GM12878 (cell line): ENCODE measurements at regions not wholly inside any gene's neighbourhood (a gene's known extent, or its start where the extent isn't known, plus 50 kb on each side); places are given as distances from the start of the nearest gene placed in this dataset.

ENCODE experiments used
- CBFB ChIP-seq: IDR thresholded peaks from 2 replicates; pipeline ENCODE4 v1.6.1; 2016; ENCODE audit warnings: antibody characterized with exemption, low read depth
- EP300 ChIP-seq, 2 experiments: fragments of 150-350 bp in 1 of 2; IDR thresholded peaks; 2 replicates each; pipeline ENCODE4 v1.6.1; 2011 to 2012; ENCODE audit warnings: low read depth in 2 of 2, low read length in 2 of 2, borderline replicate concordance in 1 of 2, improper control_type of control experiment in 1 of 2, inconsistent platforms in 1 of 2; ENCODE audit not compliant: control insufficient read depth in 1 of 2
- ETV6 ChIP-seq, 2 experiments: fragments of 450-650 bp in 1 of 2; IDR thresholded peaks in 1 of 2; conservative IDR thresholded peaks in 1 of 2; 2 replicates each; pipeline ENCODE4 v1.6.1; 2014; ENCODE audit warnings: antibody characterized with exemption in 1 of 2, borderline replicate concordance in 1 of 2, low read depth in 1 of 2, mild to moderate bottlenecking in 1 of 2, moderate library complexity in 1 of 2
- RB1 ChIP-seq: fragments of 450-650 bp; formaldehyde crosslinking; IDR thresholded peaks from 2 replicates; pipeline ENCODE4 v1.6.1; 2017; ENCODE audit warnings: mild to moderate bottlenecking, borderline replicate concordance
- RCOR1 ChIP-seq: conservative IDR thresholded peaks from 2 replicates; pipeline ENCODE4 v1.6.1; 2012; ENCODE audit warnings: low read depth, low read length, improper control_type of control experiment
- RFX5 ChIP-seq: IDR thresholded peaks from 2 replicates; pipeline ENCODE4 v1.6.1; 2011; ENCODE audit warnings: low read depth, low read length, improper control_type of control experiment
- USF2 ChIP-seq: IDR thresholded peaks from 2 replicates; pipeline ENCODE4 v1.6.1; 2011; ENCODE audit warnings: low read depth, low read length, improper control_type of control experiment, borderline replicate concordance
- ZNF24 ChIP-seq: fragments of 450-650 bp; IDR thresholded peaks from 2 replicates; pipeline ENCODE4 v1.6.1; 2017; ENCODE audit warnings: antibody characterized with exemption, mild to moderate bottlenecking
- ZNF687 ChIP-seq: fragments of 450-650 bp; IDR thresholded peaks from 2 replicates; pipeline ENCODE4 v1.6.1; 2017; ENCODE audit warnings: mild to moderate bottlenecking, moderate library complexity
- ZZZ3 ChIP-seq: IDR thresholded peaks from 2 replicates; pipeline ENCODE4 v1.6.1; 2011; ENCODE audit warnings: low read depth; ENCODE audit not compliant: control insufficient read depth, insufficient read length
- TF ChIP-seq, protein P1 (sequence below): fragments of 450-650 bp; IDR thresholded peaks from 2 replicates; pipeline ENCODE4 v1.6.1; 2016; ENCODE audit warnings: mild to moderate bottlenecking, moderate library complexity, borderline replicate concordance
- TF ChIP-seq, protein P2 (sequence below): IDR thresholded peaks from 2 replicates; pipeline ENCODE4 v1.6.1; 2011; ENCODE audit warnings: borderline replicate concordance, low read depth, mild to moderate bottlenecking, moderate library complexity, mixed read lengths, low read length; ENCODE audit not compliant: insufficient read depth; ENCODE audit errors: extremely low read length

GRCh38 chr13:77458736-77459135 is 76.8 kb upstream of the SCEL start:
- TF ChIP-seq RCOR1 (no peak), ETV6 (conservative IDR thresholded peaks at IDR 0.05 in 1 of 2, IDR thresholded peaks at IDR 0.05 in 1 of 2; ENCODE audit: borderline replicate concordance in 1 of 2, low read depth in 1 of 2) (no peak), ZNF24 (no peak), RB1 (no peak), EP300 (IDR thresholded peaks at IDR 0.05; ENCODE audit: borderline replicate concordance in 1 of 2, control insufficient read depth in 1 of 2, low read depth in 2 of 2, low read length in 2 of 2) (no peak), RFX5 (no peak), ZZZ3 (no peak), CBFB (no peak), ZNF687 (no peak), USF2 (no peak)
- TF ChIP-seq, protein P1, sequence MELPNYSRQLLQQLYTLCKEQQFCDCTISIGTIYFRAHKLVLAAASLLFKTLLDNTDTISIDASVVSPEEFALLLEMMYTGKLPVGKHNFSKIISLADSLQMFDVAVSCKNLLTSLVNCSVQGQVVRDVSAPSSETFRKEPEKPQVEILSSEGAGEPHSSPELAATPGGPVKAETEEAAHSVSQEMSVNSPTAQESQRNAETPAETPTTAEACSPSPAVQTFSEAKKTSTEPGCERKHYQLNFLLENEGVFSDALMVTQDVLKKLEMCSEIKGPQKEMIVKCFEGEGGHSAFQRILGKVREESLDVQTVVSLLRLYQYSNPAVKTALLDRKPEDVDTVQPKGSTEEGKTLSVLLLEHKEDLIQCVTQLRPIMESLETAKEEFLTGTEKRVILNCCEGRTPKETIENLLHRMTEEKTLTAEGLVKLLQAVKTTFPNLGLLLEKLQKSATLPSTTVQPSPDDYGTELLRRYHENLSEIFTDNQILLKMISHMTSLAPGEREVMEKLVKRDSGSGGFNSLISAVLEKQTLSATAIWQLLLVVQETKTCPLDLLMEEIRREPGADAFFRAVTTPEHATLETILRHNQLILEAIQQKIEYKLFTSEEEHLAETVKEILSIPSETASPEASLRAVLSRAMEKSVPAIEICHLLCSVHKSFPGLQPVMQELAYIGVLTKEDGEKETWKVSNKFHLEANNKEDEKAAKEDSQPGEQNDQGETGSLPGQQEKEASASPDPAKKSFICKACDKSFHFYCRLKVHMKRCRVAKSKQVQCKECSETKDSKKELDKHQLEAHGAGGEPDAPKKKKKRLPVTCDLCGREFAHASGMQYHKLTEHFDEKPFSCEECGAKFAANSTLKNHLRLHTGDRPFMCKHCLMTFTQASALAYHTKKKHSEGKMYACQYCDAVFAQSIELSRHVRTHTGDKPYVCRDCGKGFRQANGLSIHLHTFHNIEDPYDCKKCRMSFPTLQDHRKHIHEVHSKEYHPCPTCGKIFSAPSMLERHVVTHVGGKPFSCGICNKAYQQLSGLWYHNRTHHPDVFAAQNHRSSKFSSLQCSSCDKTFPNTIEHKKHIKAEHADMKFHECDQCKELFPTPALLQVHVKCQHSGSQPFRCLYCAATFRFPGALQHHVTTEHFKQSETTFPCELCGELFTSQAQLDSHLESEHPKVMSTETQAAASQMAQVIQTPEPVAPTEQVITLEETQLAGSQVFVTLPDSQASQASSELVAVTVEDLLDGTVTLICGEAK, result no peak
- TF ChIP-seq, protein P2, sequence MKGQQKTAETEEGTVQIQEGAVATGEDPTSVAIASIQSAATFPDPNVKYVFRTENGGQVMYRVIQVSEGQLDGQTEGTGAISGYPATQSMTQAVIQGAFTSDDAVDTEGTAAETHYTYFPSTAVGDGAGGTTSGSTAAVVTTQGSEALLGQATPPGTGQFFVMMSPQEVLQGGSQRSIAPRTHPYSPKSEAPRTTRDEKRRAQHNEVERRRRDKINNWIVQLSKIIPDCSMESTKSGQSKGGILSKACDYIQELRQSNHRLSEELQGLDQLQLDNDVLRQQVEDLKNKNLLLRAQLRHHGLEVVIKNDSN, result no peak
